Panc1 (cell line): ENCODE measurements at regions not wholly inside any gene's neighbourhood (a gene's known extent, or its start where the extent isn't known, plus 50 kb on each side); places are given as distances from the start of the nearest gene placed in this dataset.

Experiments used
- ATAC-seq: fragments of 200-7000 bp; cut with Tn5 transposase; 2 replicates; pipeline ENCODE4 v1.9.1; 2020; ENCODE audit warnings: mild to moderate bottlenecking, moderate library complexity
- BruUV-seq: library from RNA; stranded (reverse); fragments of 400-500 nt; replicated peaks from 2 replicates; lab custom pipeline; 2021; lab: Mats Ljungman, UMichigan
- CTCF ChIA-PET: fragments of 300-600 bp; sonication (Branson Sonifier 250); formaldehyde crosslinking; loops from one replicate; lab custom pipeline; 2022; ENCODE audit warnings: antibody characterized with exemption; lab: Charles Lee
- POLR2A ChIA-PET: fragments of 300-600 bp; sonication (Branson Sonifier 250); formaldehyde crosslinking; loops from one replicate; lab custom pipeline; 2022; ENCODE audit warnings: antibody characterized with exemption; lab: Charles Lee
- DNase-seq: peaks from one replicate; pipeline ENCODE4 v3.0.0-alpha.2; 2010; ENCODE audit warnings: low read depth, low spot score
- H3K27ac ChIP-seq: 2 replicates; pipeline ENCODE4 v1.5.1; 2011; ENCODE audit warnings: mild to moderate bottlenecking, low read length, inconsistent platforms
- H3K27me3 ChIP-seq: fragments of 200-500 bp; sonication (Bioruptor generic); 2 replicates; pipeline ENCODE4 v1.6.0; 2014; ENCODE audit warnings: low read length, inconsistent platforms; ENCODE audit not compliant: control insufficient read depth, insufficient read depth
- H3K36me3 ChIP-seq: fragments of 200-500 bp; sonication (Bioruptor generic); 2 replicates; pipeline ENCODE4 v1.5.1; 2014; ENCODE audit warnings: inconsistent platforms, mild to moderate bottlenecking, low read length, moderate library complexity; ENCODE audit not compliant: control insufficient read depth, insufficient read depth
- H3K4me1 ChIP-seq: 2 replicates; pipeline ENCODE4 v1.5.1; 2011; ENCODE audit warnings: inconsistent platforms, mild to moderate bottlenecking, low read length, moderate library complexity; ENCODE audit not compliant: control insufficient read depth, insufficient read depth
- H3K4me3 ChIP-seq, 2 experiments: 2 replicates each; pipeline ENCODE4 v1.5.1; 2011 to 2012; ENCODE audit warnings: low read depth in 2 of 2, low read length in 2 of 2, mild to moderate bottlenecking in 2 of 2, inconsistent platforms in 1 of 2, moderate library complexity in 1 of 2
- H3K9me3 ChIP-seq: fragments of 200-500 bp; sonication (Bioruptor generic); 2 replicates; pipeline ENCODE4 v1.5.1; 2014; ENCODE audit warnings: low read depth, mild to moderate bottlenecking, inconsistent platforms, low read length, moderate library complexity; ENCODE audit not compliant: control insufficient read depth, insufficient read depth
- CTCF ChIP-seq: fragments of 450-650 bp; IDR thresholded peaks from 2 replicates; pipeline ENCODE4 v1.5.1; 2017; ENCODE audit warnings: mild to moderate bottlenecking
- POLR2AphosphoS5 ChIP-seq: IDR thresholded peaks from 2 replicates; pipeline ENCODE4 v1.6.1; 2012; ENCODE audit warnings: mild to moderate bottlenecking, low read depth, low read length, moderate library complexity
- REST ChIP-seq, 2 experiments: IDR thresholded peaks; 2 replicates each; pipeline ENCODE4 v1.6.1; 2011 to 2012; ENCODE audit warnings: low read depth in 2 of 2, control low read depth in 1 of 2, low read length in 1 of 2, mild to moderate bottlenecking in 1 of 2, moderate library complexity in 1 of 2; ENCODE audit not compliant: insufficient read depth in 1 of 2
- SIN3A ChIP-seq: IDR thresholded peaks from 2 replicates; pipeline ENCODE4 v1.6.1; 2012; ENCODE audit warnings: low read depth, mild to moderate bottlenecking, low read length, moderate library complexity, borderline replicate concordance; ENCODE audit not compliant: insufficient read depth
- TCF7L2 ChIP-seq: IDR thresholded peaks from 2 replicates; pipeline ENCODE4 v1.6.1; 2011; ENCODE audit warnings: mild to moderate bottlenecking, low read depth, low read length, inconsistent platforms
- in situ Hi-C: cut with HindIII; loops from 2 replicates; pipeline ENCODE4 v1.10.0; 2016; ENCODE audit warnings: low sequenced_read_pairs, low pct_unique_long_range_greater_than_20kb
- intact Hi-C: fragments of 100-400 bp; cut with micrococcal nuclease; formaldehyde crosslinking; loops from one replicate; pipeline ENCODE4 v1.10.0; 2022; ENCODE audit not compliant: unreplicated experiment

GRCh38 chr10:3006093-3006492 lies 61.3 kb upstream of the PFKP start:
- ChIA-PET CTCF (no interaction called here), POLR2A (no interaction called here)
- intact Hi-C loops: no loop called here
- Histone ChIP-seq H3K4me3 (no peak overlapping the region), H3K27me3 (peaks cover 3% of the 10 kb centered on the region; the same call in 1 of the 2 replicates), H3K36me3 (no peaks in the 10 kb centered on the region), H3K4me1 (no peaks in the 10 kb centered on the region), H3K9me3 (no peaks in the 10 kb centered on the region), H3K27ac (no peak overlapping the region)
- ATAC-seq: no peak
- no peak for TF ChIP-seq CTCF
- no peak for TF ChIP-seq TCF7L2
- no peak for TF ChIP-seq REST (IDR thresholded peaks at IDR 0.05; ENCODE audit: insufficient read depth in 1 of 2, low read depth in 2 of 2, low read length in 1 of 2)
- no peak for DNase-seq
- no TSS peak for BruUV-seq
- in situ Hi-C loops: no loop called here

GRCh38 chr10:3002304-3002703 lies 65.0 kb upstream of the PFKP start:
- no peak overlapping the region for H3K4me3 ChIP-seq
- ChIA-PET CTCF (no interaction called here), POLR2A (no interaction called here)
- no TSS peak for BruUV-seq
- no peaks in the 10 kb centered on the region for H3K9me3 ChIP-seq
- in situ Hi-C loops (no loop called here), intact Hi-C loops (no loop called here)
- no peak overlapping the region for H3K27ac ChIP-seq
- H3K27me3 ChIP-seq: no peaks in the 10 kb centered on the region
- no peak for DNase-seq
- ATAC-seq: no peak
- TF ChIP-seq POLR2AphosphoS5 (no peak), REST (IDR thresholded peaks at IDR 0.05; ENCODE audit: insufficient read depth in 1 of 2, low read depth in 2 of 2, low read length in 1 of 2) (no peak), CTCF (no peak), SIN3A (no peak), TCF7L2 (no peak)
- H3K4me1 ChIP-seq: no peaks in the 10 kb centered on the region
- H3K36me3 ChIP-seq: no peaks in the 10 kb centered on the region
